Ovary (tissue), 3 donors: ENCODE measurements at regions not wholly inside any gene's neighbourhood (a gene's known extent, or its start where the extent isn't known, plus 50 kb on each side); places are given as distances from the start of the nearest gene placed in this dataset.

Experiments used
- CTCF ChIP-seq, 3 donors: fragments of 450-650 bp in 2 of 3; fragments of 200-600 bp in 1 of 3; IDR thresholded peaks; one replicate each; pipeline versions ENCODE4 v1.5.1 to v1.8.0; 2016 to 2022; ENCODE audit warnings: antibody characterized with exemption in 3 of 3, mild to moderate bottlenecking in 1 of 3
- POLR2A ChIP-seq: fragments of 450-650 bp; IDR thresholded peaks from one replicate; pipeline ENCODE4 v1.6.1; 2017; ENCODE audit warnings: antibody characterized with exemption, mild to moderate bottlenecking, moderate library complexity
- donor health status: DM: no; HTN: no; CAD: no.

DNA sequence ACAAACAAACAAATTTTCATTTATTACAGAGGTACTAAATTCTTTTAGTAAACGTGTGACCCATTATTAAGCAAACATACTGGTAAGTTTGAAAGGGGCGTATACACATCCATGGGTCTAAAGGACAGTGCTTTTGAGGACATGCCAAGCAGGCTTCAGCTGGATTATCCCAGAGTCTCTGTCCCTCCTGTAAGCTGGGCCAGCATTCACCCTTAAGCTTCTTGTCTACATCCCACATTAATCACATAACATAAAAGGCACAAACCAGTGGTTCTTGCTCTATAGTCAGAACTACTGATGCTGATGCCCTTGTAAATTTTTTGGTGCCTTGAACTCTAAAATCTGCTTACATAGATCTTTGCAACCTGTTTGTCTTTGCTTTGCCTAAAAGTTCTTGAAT lies 150.8 kb upstream of the BNIP2 start:
- no peak for TF ChIP-seq POLR2A
- TF ChIP-seq CTCF (IDR thresholded peaks at IDR 0.05): no peak
